RWPE2 (cell line): ENCODE measurements at regions not wholly inside any gene's neighbourhood (a gene's known extent, or its start where the extent isn't known, plus 50 kb on each side); places are given as distances from the start of the nearest gene placed in this dataset.

ENCODE experiments used
- ATAC-seq: fragments of 200-7000 bp; cut with Tn5 transposase; 3 replicates; pipeline ENCODE4 v1.9.1; 2021; ENCODE audit warnings: low read depth
- DNase-seq: peaks from one replicate; pipeline ENCODE4 v3.0.0-alpha.2; 2020; ENCODE audit warnings: low spot score
- H3K27ac ChIP-seq: fragments of 450-650 bp; 2 replicates; pipeline ENCODE4 v1.5.1; 2017; ENCODE audit warnings: mild to moderate bottlenecking; ENCODE audit not compliant: poor library complexity, severe bottlenecking
- H3K27me3 ChIP-seq: fragments of 250-450 bp; sonication (Bioruptor Pico); 2 replicates; pipeline ENCODE4 v1.5.1; 2021; ENCODE audit warnings: mild to moderate bottlenecking, moderate library complexity; ENCODE audit not compliant: insufficient read depth, poor library complexity, severe bottlenecking
- H3K36me3 ChIP-seq: fragments of 250-450 bp; sonication (Bioruptor Pico); 2 replicates; pipeline ENCODE4 v1.5.1; 2020; ENCODE audit warnings: low read depth, mild to moderate bottlenecking, moderate library complexity
- H3K4me1 ChIP-seq: fragments of 250-450 bp; sonication (Bioruptor Pico); 2 replicates; pipeline ENCODE4 v1.5.1; 2021; ENCODE audit warnings: mild to moderate bottlenecking, moderate library complexity; ENCODE audit not compliant: insufficient read depth, poor library complexity, severe bottlenecking
- H3K4me3 ChIP-seq: fragments of 250-450 bp; sonication (Bioruptor Pico); 2 replicates; pipeline ENCODE4 v1.5.1; 2021; ENCODE audit warnings: mild to moderate bottlenecking, moderate library complexity; ENCODE audit not compliant: severe bottlenecking
- H3K9me3 ChIP-seq: fragments of 250-450 bp; sonication (Bioruptor Pico); 2 replicates; pipeline ENCODE4 v1.5.1; 2021; ENCODE audit warnings: mild to moderate bottlenecking, moderate library complexity; ENCODE audit not compliant: severe bottlenecking
- CTCF ChIP-seq: fragments of 450-650 bp; IDR thresholded peaks from one replicate; pipeline ENCODE4 v1.5.1; 2017; ENCODE audit warnings: mild to moderate bottlenecking, moderate library complexity; ENCODE audit not compliant: poor library complexity, severe bottlenecking

- peaks cover 2% of the 10 kb centered on the region for H3K9me3 ChIP-seq
- DNase-seq (no peak), ATAC-seq (peak; percentile 53; the same call in 1 of the 3 replicates)
- H3K4me1 ChIP-seq: peaks cover 46% of the 10 kb centered on the region
- no peaks in the 10 kb centered on the region for H3K36me3 ChIP-seq
- no peaks in the 10 kb centered on the region for H3K27me3 ChIP-seq
- H3K4me3 ChIP-seq: no peak overlapping the region
- TF ChIP-seq CTCF: no peak
- H3K27ac ChIP-seq: peak overlapping the region; percentile 61
Observed at GRCh38 chr3:159846255-159846654, 142.4 kb upstream of the IL12A start.

GRCh38 chr3:159848348-159849118 lies 140.1 kb upstream of the IL12A start:
- Histone ChIP-seq H3K27me3 (no peaks in the 10 kb centered on the region), H3K36me3 (no peaks in the 10 kb centered on the region), H3K27ac (no peak overlapping the region), H3K4me3 (no peak overlapping the region), H3K9me3 (peaks cover 2% of the 10 kb centered on the region), H3K4me1 (peaks cover 63% of the 10 kb centered on the region)
- TF ChIP-seq CTCF: no peak
- ATAC-seq (no peak), DNase-seq (no peak)

- no peak overlapping the region for H3K27ac ChIP-seq
- H3K4me1 ChIP-seq: peaks cover 64% of the 10 kb centered on the region
- H3K4me3 ChIP-seq: no peak overlapping the region
- H3K36me3 ChIP-seq: no peaks in the 10 kb centered on the region
- H3K9me3 ChIP-seq: peaks cover 2% of the 10 kb centered on the region
- ATAC-seq: no peak
- no peak for TF ChIP-seq CTCF
- H3K27me3 ChIP-seq: no peaks in the 10 kb centered on the region
- no peak for DNase-seq
Observed at GRCh38 chr3:159850481-159850880, 138.2 kb upstream of the IL12A start.

- TF ChIP-seq CTCF: no peak
- Histone ChIP-seq H3K36me3 (no peaks in the 10 kb centered on the region), H3K27ac (peak overlapping the region; percentile 95), H3K9me3 (peaks cover 2% of the 10 kb centered on the region), H3K4me3 (no peak overlapping the region), H3K4me1 (peaks cover 50% of the 10 kb centered on the region), H3K27me3 (no peaks in the 10 kb centered on the region)
- DNase-seq: no peak
- ATAC-seq: no peak
Observed at GRCh38 chr3:159852266-159852665, 136.4 kb upstream of the IL12A start.
